Endothelial cell of umbilical vein (primary cell): ENCODE measurements at regions not wholly inside any gene's neighbourhood (a gene's known extent, or its start where the extent isn't known, plus 50 kb on each side); places are given as distances from the start of the nearest gene placed in this dataset.
"Not testable (repeated sequence)": the region's sequence is repeated elsewhere in the genome, so short reads cannot be mapped to it uniquely, and the experiment has no call there.

Source experiments
- BruUV-seq: library from RNA; stranded (reverse); fragments of 400-500 nt; replicated peaks from 2 replicates; lab custom pipeline; 2021; lab: Mats Ljungman, UMichigan
- CTCF ChIA-PET: fragments of 300-600, 350-600 bp; sonication (Branson Sonifier 250); formaldehyde crosslinking; loops from one replicate; lab custom pipeline; 2021; ENCODE audit warnings: antibody characterized with exemption, inconsistent platforms; lab: Charles Lee
- POLR2A ChIA-PET: fragments of 300-600, 350-600 bp; sonication (Branson Sonifier 250); formaldehyde crosslinking; loops from one replicate; lab custom pipeline; 2021; ENCODE audit warnings: antibody characterized with exemption, inconsistent platforms; lab: Charles Lee
- DNase-seq: peaks from one replicate; pipeline ENCODE4 v3.0.0-alpha.2; 2011; ENCODE audit warnings: low read depth, low spot score
- FAIRE-seq: peaks from 2 replicates; lab custom pipeline; 2011; peaks lifted over from hg19 to GRCh38; lab: Jason Lieb, UNC
- H2AFZ ChIP-seq: 2 replicates; pipeline ENCODE4 v1.6.0; 2012; ENCODE audit warnings: low read depth, low read length, control low read depth, inconsistent platforms
- H3K27ac ChIP-seq: 2 replicates; pipeline ENCODE4 v1.5.1; 2011; ENCODE audit warnings: low read depth, mild to moderate bottlenecking, control low read depth, low read length, moderate library complexity; ENCODE audit not compliant: insufficient read depth
- H3K27me3 ChIP-seq, 2 experiments: 2 replicates each; pipeline versions ENCODE4 v1.6.0 to v1.6.1; 2011; ENCODE audit warnings: low read length in 2 of 2, mixed read lengths in 1 of 2; ENCODE audit not compliant: control insufficient read depth in 2 of 2, insufficient read depth in 2 of 2
- H3K36me3 ChIP-seq, 2 experiments: 2 replicates in 1 of 2; 3 replicates in 1 of 2; pipeline ENCODE4 v1.5.1; 2011; ENCODE audit warnings: low read length in 2 of 2, mild to moderate bottlenecking in 1 of 2, moderate library complexity in 1 of 2; ENCODE audit not compliant: control insufficient read depth in 2 of 2, insufficient read depth in 2 of 2; ENCODE audit errors: extremely low read depth in 1 of 2
- H3K4me1 ChIP-seq: 3 replicates; pipeline ENCODE4 v1.5.1; 2011; ENCODE audit warnings: mild to moderate bottlenecking, low read length; ENCODE audit not compliant: control insufficient read depth, insufficient read depth; ENCODE audit errors: extremely low read depth
- H3K4me2 ChIP-seq: 2 replicates; pipeline ENCODE4 v1.6.1; 2011; ENCODE audit warnings: low read length, control low read depth, mixed read lengths; ENCODE audit not compliant: insufficient read depth
- H3K4me3 ChIP-seq, 3 experiments: fragments of 200-600 bp in 1 of 3; sonication (generic), shearing (Covaris generic) in 1 of 3; replicated peaks in 1 of 3; 2 replicates each; pipeline ENCODE4 v1.5.1; 2011 to 2016; ENCODE audit warnings: control low read depth in 3 of 3, low read length in 3 of 3, mild to moderate bottlenecking in 2 of 3, inconsistent platforms in 1 of 3, low read depth in 1 of 3, moderate library complexity in 1 of 3; ENCODE audit not compliant: insufficient read depth in 1 of 3
- H3K79me2 ChIP-seq: 2 replicates; pipeline ENCODE4 v1.6.0; 2012; ENCODE audit warnings: low read length, inconsistent platforms; ENCODE audit not compliant: control insufficient read depth, insufficient read depth
- H3K9ac ChIP-seq: replicated peaks from 2 replicates; pipeline ENCODE3; 2011; ENCODE audit warnings: low read length, control low read depth; ENCODE audit not compliant: insufficient read depth; ENCODE audit errors: extremely low read depth
- H3K9me1 ChIP-seq: replicated peaks from 3 replicates; pipeline ENCODE4 v1.6.0; 2011; ENCODE audit warnings: mild to moderate bottlenecking, low read length; ENCODE audit not compliant: control insufficient read depth, insufficient read depth; ENCODE audit errors: extremely low read depth
- H3K9me3 ChIP-seq: replicated peaks from 2 replicates; pipeline ENCODE4 v1.5.1; 2012; ENCODE audit warnings: low read length, inconsistent platforms; ENCODE audit not compliant: control insufficient read depth, insufficient read depth
- H4K20me1 ChIP-seq: replicated peaks from 2 replicates; pipeline ENCODE3; 2011; ENCODE audit warnings: mild to moderate bottlenecking, low read length; ENCODE audit not compliant: control insufficient read depth, insufficient read depth; ENCODE audit errors: extremely low read depth
- CTCF ChIP-seq, 2 donors: IDR thresholded peaks; 1 replicate in 1 of 2; 2 replicates in 1 of 2; pipeline ENCODE4 v1.5.1; 2011; ENCODE audit warnings: low read length in 2 of 2, mild to moderate bottlenecking in 2 of 2, moderate library complexity in 2 of 2, control low read depth in 1 of 2, inconsistent platforms in 1 of 2, low read depth in 1 of 2; ENCODE audit not compliant: insufficient read depth in 1 of 2; ENCODE audit errors: extremely low read depth in 1 of 2
- EZH2 ChIP-seq: IDR thresholded peaks from 2 replicates; pipeline ENCODE4 v1.6.1; 2012; ENCODE audit warnings: borderline replicate concordance, low read depth, mild to moderate bottlenecking, moderate library complexity, low read length, inconsistent platforms; ENCODE audit not compliant: severe bottlenecking
- FOS ChIP-seq: IDR thresholded peaks from 2 replicates; pipeline ENCODE4 v1.6.1; 2011; ENCODE audit warnings: mild to moderate bottlenecking, low read length, moderate library complexity, borderline replicate concordance; ENCODE audit not compliant: insufficient read depth
- GATA2 ChIP-seq: IDR thresholded peaks from 2 replicates; pipeline ENCODE4 v1.7.0; 2011; ENCODE audit warnings: low read depth, mild to moderate bottlenecking, moderate library complexity, mixed read lengths, low read length; ENCODE audit not compliant: insufficient read length, insufficient read depth
- JUN ChIP-seq: IDR thresholded peaks from 2 replicates; pipeline ENCODE4 v1.6.1; 2011; ENCODE audit warnings: borderline replicate concordance, low read depth; ENCODE audit not compliant: insufficient read length, insufficient read depth
- MYC ChIP-seq: IDR thresholded peaks from one replicate; pipeline ENCODE4 v1.6.1; 2011; ENCODE audit warnings: mild to moderate bottlenecking, low read depth, low read length
- POLR2A ChIP-seq: IDR thresholded peaks from 2 replicates; pipeline ENCODE4 v1.6.1; 2012; ENCODE audit warnings: low read depth, mild to moderate bottlenecking, control low read depth, low read length
- POLR2AphosphoS5 ChIP-seq: IDR thresholded peaks from 2 replicates; pipeline ENCODE4 v1.6.1; 2012; ENCODE audit warnings: low read depth, mild to moderate bottlenecking, control low read depth, low read length, moderate library complexity; ENCODE audit not compliant: insufficient read depth
- dilution Hi-C: fragments of 300-500 bp; cut with MboI; formaldehyde crosslinking; loops from one replicate; pipeline ENCODE4 v1.15.0; 2019; ENCODE audit warnings: low sequenced_read_pairs; ENCODE audit not compliant: extremely low pct_ligation_motif_present
- intact Hi-C: fragments of 100-400 bp; cut with micrococcal nuclease; formaldehyde crosslinking; loops from one replicate; pipeline ENCODE4 v1.10.0; 2022
- TF ChIP-seq, protein P1 (sequence below): IDR thresholded peaks from 2 replicates; pipeline ENCODE4 v1.6.1; 2011; ENCODE audit not compliant: insufficient read depth, insufficient read length

DNA sequence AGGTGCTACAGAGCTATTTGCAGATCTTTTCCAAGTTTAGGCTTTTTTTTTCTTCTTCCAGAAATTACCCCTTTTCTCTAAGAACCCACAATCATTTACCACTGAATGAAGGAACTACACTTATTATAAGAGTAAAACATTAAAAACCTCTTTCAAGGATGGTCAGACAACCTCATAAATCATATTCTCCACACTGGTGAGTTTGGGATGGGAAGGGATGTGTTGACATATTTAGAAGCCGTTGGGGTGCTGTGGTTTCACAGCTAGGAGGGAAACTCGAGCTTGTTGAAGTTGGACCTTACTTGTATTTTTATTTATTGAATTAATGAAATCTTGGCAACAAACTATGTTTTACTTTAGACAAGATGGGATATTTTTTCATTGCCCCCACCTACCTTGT, 289.4 kb upstream of the MEIS1 start:
- H2AFZ ChIP-seq, result no peak overlapping the region
- no peak for DNase-seq

DNA sequence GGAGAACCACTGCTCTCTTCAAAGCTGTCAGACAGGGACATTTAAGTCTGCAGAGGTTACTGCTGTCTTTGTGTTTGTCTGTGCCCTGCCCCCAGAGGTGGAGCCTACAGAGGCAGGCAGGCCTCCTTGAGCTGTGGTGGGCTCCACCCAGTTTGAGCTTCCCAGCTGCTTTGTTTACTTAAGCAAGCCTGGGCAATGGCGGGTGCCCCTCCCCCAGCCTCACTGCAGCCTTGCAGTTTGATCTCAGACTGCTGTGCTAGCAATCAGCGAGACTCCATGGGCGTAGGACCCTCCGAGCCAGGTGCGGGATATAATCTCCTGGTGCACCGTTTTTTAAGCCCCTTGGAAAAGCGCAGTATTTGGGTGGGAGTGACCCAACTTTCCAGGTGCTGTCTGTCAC, 290.6 kb upstream of the MEIS1 start:
- H3K4me2 ChIP-seq, FAIRE-seq, H3K27me3 ChIP-seq, dilution Hi-C loops, H3K4me3 ChIP-seq, H4K20me1 ChIP-seq, BruUV-seq, intact Hi-C loops, POLR2A ChIA-PET, H3K9me1 ChIP-seq, CTCF ChIA-PET, DNase-seq, H3K4me1 ChIP-seq, H3K79me2 ChIP-seq, H3K9ac ChIP-seq, H3K27ac ChIP-seq, H3K9me3 ChIP-seq, H3K36me3 ChIP-seq, H2AFZ ChIP-seq: not testable (repeated sequence)

More for the DNA sequence above, 289.4 kb upstream of the MEIS1 start:
- Histone ChIP-seq H3K27me3 (no peaks in the 10 kb centered on the region), H3K36me3 (no peaks in the 10 kb centered on the region), H3K79me2 (no peaks in the 10 kb centered on the region), H3K4me1 (no peaks in the 10 kb centered on the region), H3K9me3 (no peaks in the 10 kb centered on the region), H4K20me1 (no peaks in the 10 kb centered on the region), H3K9me1 (no peaks in the 10 kb centered on the region), H3K27ac (no peak overlapping the region), H3K4me3 (no peak overlapping the region), H3K9ac (no peak overlapping the region), H3K4me2 (no peak overlapping the region)
- no peak for FAIRE-seq
- no peak for TF ChIP-seq POLR2A
- TF ChIP-seq EZH2, result no peak
- TF ChIP-seq MYC, result no peak
- no peak for TF ChIP-seq GATA2
- TF ChIP-seq JUN, result no peak
- TF ChIP-seq CTCF (IDR thresholded peaks at IDR 0.05; ENCODE audit: extremely low read depth in 1 of 2, insufficient read depth in 1 of 2, low read depth in 1 of 2, low read length in 2 of 2), result no peak
- TF ChIP-seq, protein P1, sequence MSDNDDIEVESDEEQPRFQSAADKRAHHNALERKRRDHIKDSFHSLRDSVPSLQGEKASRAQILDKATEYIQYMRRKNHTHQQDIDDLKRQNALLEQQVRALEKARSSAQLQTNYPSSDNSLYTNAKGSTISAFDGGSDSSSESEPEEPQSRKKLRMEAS, result no peak
- TF ChIP-seq FOS, result no peak
- no peak for TF ChIP-seq POLR2AphosphoS5
- BruUV-seq, result no TSS peak
- dilution Hi-C loops (no loop called here), intact Hi-C loops (no loop called here)
- ChIA-PET CTCF (no interaction called here), POLR2A (no interaction called here)
